ENCODE measurements at regions not wholly inside any gene's neighbourhood (a gene's known extent, or its start where the extent isn't known, plus 50 kb on each side); places are given as distances from the start of the nearest gene placed in this dataset.
"Not testable (repeated sequence)": the region's sequence is repeated elsewhere in the genome, so short reads cannot be mapped to it uniquely, and the experiment has no call there.

- no peak for DNase-seq
These were observed 85.2 kb upstream of the TRABD2B start for GRCh38 chr1:48082271-48082962.

- DNase-seq = no peak
These were observed 83.4 kb upstream of the TRABD2B start for GRCh38 chr1:48080331-48081255.

- DNase-seq = no peak
These were observed 81.9 kb upstream of the TRABD2B start for GRCh38 chr1:48079096-48079495.

GRCh38 chr1:48077795-48078222 is 80.6 kb upstream of the TRABD2B start:
- no peak for DNase-seq

GRCh38 chr1:48076017-48076416 is 78.8 kb upstream of the TRABD2B start:
- DNase-seq = no peak

GRCh38 chr1:48073798-48074530 is 76.8 kb upstream of the TRABD2B start:
- DNase-seq = no peak

GRCh38 chr1:48071513-48071912 is 74.3 kb upstream of the TRABD2B start:
- DNase-seq = no peak

- DNase-seq = no peak
These were observed 73.2 kb upstream of the TRABD2B start for GRCh38 chr1:48070396-48070750.

GRCh38 chr1:48069662-48070395 is 72.6 kb upstream of the TRABD2B start:
- no peak for DNase-seq

- no peak for DNase-seq
These were observed 71.0 kb upstream of the TRABD2B start for GRCh38 chr1:48068206-48068605.

- no peak for DNase-seq
These were observed 69.8 kb upstream of the TRABD2B start for GRCh38 chr1:48066936-48067335.

GRCh38 chr1:48064693-48065092 is 67.5 kb upstream of the TRABD2B start:
- DNase-seq = not testable (repeated sequence)

- DNase-seq = no peak
These were observed 65.2 kb upstream of the TRABD2B start for GRCh38 chr1:48062353-48062752.

GRCh38 chr1:48061162-48062136 is 64.3 kb upstream of the TRABD2B start:
- DNase-seq = peak; percentile 31

- no peak for DNase-seq
These were observed 62.1 kb upstream of the TRABD2B start for GRCh38 chr1:48059289-48059688.

GRCh38 chr1:48058135-48059025 is 61.2 kb upstream of the TRABD2B start:
- DNase-seq = no peak

GRCh38 chr1:48057249-48057648 is 60.1 kb upstream of the TRABD2B start:
- no peak for DNase-seq

- DNase-seq = no peak
These were observed 58.9 kb upstream of the TRABD2B start for GRCh38 chr1:48055876-48056764.

GRCh38 chr1:48054232-48054631 is 57.0 kb upstream of the TRABD2B start:
- DNase-seq = no peak

Measured in EL (cell line).